HL-60 (cell line): ENCODE measurements at regions not wholly inside any gene's neighbourhood (a gene's known extent, or its start where the extent isn't known, plus 50 kb on each side); places are given as distances from the start of the nearest gene placed in this dataset.
"Not testable (repeated sequence)": the region's sequence is repeated elsewhere in the genome, so short reads cannot be mapped to it uniquely, and the experiment has no call there.

ENCODE experiments used
- DNase-seq, 2 experiments: peaks; one replicate each; pipeline ENCODE4 v3.0.0-alpha.2; 2010 to 2020; ENCODE audit warnings: low read depth in 1 of 2, low spot score in 1 of 2
- H3K27ac ChIP-seq: fragments of 250-450 bp; sonication (Bioruptor Pico); replicated peaks from 2 replicates; pipeline ENCODE4 v1.5.1; 2020; ENCODE audit warnings: mild to moderate bottlenecking, moderate library complexity
- H3K27me3 ChIP-seq: fragments of 250-450 bp; sonication (Bioruptor Pico); 2 replicates; pipeline ENCODE4 v1.5.1; 2021; ENCODE audit warnings: mild to moderate bottlenecking, moderate library complexity; ENCODE audit not compliant: insufficient read depth, poor library complexity, severe bottlenecking
- H3K4me3 ChIP-seq: replicated peaks from 2 replicates; pipeline ENCODE4 v1.5.1; 2011; ENCODE audit warnings: mild to moderate bottlenecking, control low read depth, low read length; ENCODE audit not compliant: insufficient read depth
- GABPA ChIP-seq: IDR thresholded peaks from 2 replicates; pipeline ENCODE4 v1.6.1; 2012; ENCODE audit warnings: low read depth
- POLR2AphosphoS5 ChIP-seq: IDR thresholded peaks from 2 replicates; pipeline ENCODE4 v1.6.1; 2012; ENCODE audit warnings: low read depth
- SPI1 ChIP-seq: IDR thresholded peaks from 2 replicates; pipeline ENCODE4 v1.6.1; 2012; ENCODE audit warnings: low read depth, mild to moderate bottlenecking, borderline replicate concordance
- TF ChIP-seq, protein P1 (sequence below): IDR thresholded peaks from one replicate; pipeline ENCODE4 v1.5.1; 2011; ENCODE audit warnings: low read length, control low read depth, inconsistent platforms; ENCODE audit not compliant: insufficient read depth
- TF ChIP-seq, protein P2 (sequence below): IDR thresholded peaks from 2 replicates; pipeline ENCODE4 v1.6.1; 2012; ENCODE audit warnings: low read depth; ENCODE audit not compliant: insufficient replicate concordance

DNA sequence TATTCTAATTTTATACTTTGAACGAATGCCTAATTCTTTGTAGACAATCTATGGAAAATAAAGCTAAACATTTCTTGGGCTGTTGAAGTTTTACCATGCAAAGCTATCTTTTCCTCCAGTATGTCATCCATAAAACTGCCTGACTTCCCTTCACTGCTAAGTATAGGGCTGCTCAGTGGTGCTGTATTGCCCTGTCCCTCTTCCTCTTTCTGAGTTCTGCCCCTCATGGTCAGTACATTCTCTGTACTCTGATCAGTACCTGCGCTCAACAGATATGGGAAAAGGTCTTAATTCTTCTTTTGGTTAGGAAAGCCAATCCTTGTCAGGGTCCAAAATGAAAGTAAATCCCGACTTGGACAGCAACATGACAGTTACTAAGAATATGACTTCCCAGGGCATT lies 321.9 kb downstream of the RAD51AP2 start:
- Histone ChIP-seq H3K4me3 (no peak overlapping the region), H3K27me3 (no peaks in the 10 kb centered on the region), H3K27ac (no peak overlapping the region)
- TF ChIP-seq, protein P1, sequence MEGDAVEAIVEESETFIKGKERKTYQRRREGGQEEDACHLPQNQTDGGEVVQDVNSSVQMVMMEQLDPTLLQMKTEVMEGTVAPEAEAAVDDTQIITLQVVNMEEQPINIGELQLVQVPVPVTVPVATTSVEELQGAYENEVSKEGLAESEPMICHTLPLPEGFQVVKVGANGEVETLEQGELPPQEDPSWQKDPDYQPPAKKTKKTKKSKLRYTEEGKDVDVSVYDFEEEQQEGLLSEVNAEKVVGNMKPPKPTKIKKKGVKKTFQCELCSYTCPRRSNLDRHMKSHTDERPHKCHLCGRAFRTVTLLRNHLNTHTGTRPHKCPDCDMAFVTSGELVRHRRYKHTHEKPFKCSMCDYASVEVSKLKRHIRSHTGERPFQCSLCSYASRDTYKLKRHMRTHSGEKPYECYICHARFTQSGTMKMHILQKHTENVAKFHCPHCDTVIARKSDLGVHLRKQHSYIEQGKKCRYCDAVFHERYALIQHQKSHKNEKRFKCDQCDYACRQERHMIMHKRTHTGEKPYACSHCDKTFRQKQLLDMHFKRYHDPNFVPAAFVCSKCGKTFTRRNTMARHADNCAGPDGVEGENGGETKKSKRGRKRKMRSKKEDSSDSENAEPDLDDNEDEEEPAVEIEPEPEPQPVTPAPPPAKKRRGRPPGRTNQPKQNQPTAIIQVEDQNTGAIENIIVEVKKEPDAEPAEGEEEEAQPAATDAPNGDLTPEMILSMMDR = no peak
- no peak for TF ChIP-seq GABPA
- TF ChIP-seq POLR2AphosphoS5 = no peak
- DNase-seq = no peak

DNA sequence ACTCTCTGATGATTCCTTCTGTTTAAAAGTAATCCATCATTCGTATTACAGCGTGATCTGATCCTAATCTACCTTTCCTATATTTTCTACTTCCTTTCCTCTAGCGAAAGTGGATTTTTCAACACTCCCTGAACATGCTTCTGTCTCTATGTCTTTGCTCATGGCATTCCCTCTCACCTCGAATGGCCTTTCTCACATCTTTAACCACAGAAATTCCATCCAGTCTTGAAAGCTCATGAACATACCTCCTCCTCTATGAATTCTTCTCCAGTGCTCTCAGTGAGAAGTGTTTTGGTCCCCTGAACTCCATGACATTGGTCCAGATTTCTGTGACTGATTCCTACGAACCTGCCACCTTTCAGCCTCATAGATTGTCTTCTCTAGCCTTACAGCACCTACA lies 323.2 kb downstream of the RAD51AP2 start:
- H3K4me3 ChIP-seq = no peak overlapping the region
- H3K27ac ChIP-seq = no peak overlapping the region
- no peaks in the 10 kb centered on the region for H3K27me3 ChIP-seq
- TF ChIP-seq POLR2AphosphoS5 (no peak), SPI1 (no peak), GABPA (no peak)
- TF ChIP-seq, protein P2, sequence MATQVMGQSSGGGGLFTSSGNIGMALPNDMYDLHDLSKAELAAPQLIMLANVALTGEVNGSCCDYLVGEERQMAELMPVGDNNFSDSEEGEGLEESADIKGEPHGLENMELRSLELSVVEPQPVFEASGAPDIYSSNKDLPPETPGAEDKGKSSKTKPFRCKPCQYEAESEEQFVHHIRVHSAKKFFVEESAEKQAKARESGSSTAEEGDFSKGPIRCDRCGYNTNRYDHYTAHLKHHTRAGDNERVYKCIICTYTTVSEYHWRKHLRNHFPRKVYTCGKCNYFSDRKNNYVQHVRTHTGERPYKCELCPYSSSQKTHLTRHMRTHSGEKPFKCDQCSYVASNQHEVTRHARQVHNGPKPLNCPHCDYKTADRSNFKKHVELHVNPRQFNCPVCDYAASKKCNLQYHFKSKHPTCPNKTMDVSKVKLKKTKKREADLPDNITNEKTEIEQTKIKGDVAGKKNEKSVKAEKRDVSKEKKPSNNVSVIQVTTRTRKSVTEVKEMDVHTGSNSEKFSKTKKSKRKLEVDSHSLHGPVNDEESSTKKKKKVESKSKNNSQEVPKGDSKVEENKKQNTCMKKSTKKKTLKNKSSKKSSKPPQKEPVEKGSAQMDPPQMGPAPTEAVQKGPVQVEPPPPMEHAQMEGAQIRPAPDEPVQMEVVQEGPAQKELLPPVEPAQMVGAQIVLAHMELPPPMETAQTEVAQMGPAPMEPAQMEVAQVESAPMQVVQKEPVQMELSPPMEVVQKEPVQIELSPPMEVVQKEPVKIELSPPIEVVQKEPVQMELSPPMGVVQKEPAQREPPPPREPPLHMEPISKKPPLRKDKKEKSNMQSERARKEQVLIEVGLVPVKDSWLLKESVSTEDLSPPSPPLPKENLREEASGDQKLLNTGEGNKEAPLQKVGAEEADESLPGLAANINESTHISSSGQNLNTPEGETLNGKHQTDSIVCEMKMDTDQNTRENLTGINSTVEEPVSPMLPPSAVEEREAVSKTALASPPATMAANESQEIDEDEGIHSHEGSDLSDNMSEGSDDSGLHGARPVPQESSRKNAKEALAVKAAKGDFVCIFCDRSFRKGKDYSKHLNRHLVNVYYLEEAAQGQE = no peak
- TF ChIP-seq, protein P1 = no peak
- no peak for DNase-seq

DNA sequence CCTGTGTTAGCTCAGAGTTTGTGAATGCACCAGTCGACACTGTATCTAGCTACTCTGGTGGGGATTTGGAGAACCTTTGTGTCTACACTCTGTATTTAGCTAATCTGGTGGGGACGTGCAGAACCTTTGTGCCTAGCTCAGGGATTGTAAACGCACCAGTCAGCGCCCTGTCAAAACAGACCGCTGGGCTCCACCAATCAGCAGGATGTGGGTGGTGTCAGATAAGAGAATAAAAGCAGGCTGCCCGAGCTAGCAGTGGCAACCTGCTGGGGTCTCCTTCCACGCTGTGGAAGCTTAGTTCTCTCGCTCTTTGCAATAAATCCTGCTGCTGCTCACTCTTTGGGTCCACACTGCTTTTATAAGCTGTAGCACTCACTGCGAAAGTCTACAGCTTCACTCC lies 324.2 kb downstream of the RAD51AP2 start:
- DNase-seq = no peak
- TF ChIP-seq POLR2AphosphoS5 = no peak

DNA sequence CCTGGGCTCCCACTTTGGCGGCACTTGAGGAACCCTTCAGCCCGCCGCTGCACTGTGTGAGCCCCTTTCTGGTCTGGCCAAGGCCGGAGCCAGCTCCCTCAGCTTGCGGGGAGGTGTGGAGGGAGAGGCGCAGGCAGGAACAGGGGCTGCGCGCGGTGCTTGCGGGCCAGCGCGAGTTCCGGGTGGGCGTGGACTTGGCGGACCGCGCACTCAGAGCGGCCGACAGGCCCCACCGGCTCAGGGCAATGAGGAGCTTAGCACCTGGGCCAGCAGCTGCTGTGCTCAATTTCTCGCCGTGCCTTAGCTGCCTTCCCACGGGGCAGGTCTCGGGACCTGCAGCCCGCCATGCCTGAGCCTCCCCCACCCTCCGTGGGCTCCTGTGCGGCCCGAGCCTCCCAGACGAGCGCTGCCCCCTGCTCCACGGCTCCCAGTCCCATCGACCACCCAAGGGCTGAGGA lies 324.8 kb downstream of the RAD51AP2 start:
- DNase-seq, H3K4me3 ChIP-seq, H3K27ac ChIP-seq, H3K27me3 ChIP-seq: not testable (repeated sequence)

More for the DNA sequence above, 324.2 kb downstream of the RAD51AP2 start:
- Histone ChIP-seq H3K4me3 (no peak overlapping the region), H3K27ac (no peak overlapping the region), H3K27me3 (no peaks in the 10 kb centered on the region)

DNA sequence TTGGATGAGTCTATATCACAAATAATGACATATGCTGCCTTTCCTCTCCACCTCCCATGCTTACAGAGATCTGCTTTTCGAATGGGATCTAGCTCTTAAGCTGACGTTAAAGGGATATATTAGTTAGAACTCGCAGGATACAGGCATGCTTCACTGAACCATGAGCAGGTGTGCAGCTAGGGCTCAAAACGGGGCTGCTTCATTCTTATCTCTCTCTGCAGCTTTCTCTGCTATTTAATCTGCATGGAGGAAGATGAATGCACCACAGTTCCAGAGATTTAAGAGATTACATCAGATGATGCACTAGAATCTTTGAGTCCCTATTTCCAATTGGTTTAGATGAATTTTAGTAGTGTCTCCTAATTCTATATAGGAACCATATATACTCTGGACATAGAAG lies 327.0 kb downstream of the RAD51AP2 start:
- H3K27ac ChIP-seq = no peak overlapping the region

More for the DNA sequence above, 327.0 kb downstream of the RAD51AP2 start:
- Histone ChIP-seq H3K27me3 (no peaks in the 10 kb centered on the region), H3K4me3 (no peak overlapping the region)
- TF ChIP-seq SPI1 (no peak), GABPA (no peak), POLR2AphosphoS5 (no peak)
- TF ChIP-seq, protein P2 = no peak
- TF ChIP-seq, protein P1 = no peak
- no peak for DNase-seq
